Upper lobe of left lung (tissue), 6 donors: ENCODE measurements at regions not wholly inside any gene's neighbourhood (a gene's known extent, or its start where the extent isn't known, plus 50 kb on each side); places are given as distances from the start of the nearest gene placed in this dataset.

ENCODE experiments used
- ATAC-seq, 2 donors: fragments of 200-7000 bp; cut with Tn5 transposase; one replicate each; pipeline ENCODE4 v1.9.1; 2022; ENCODE audit warnings: mild to moderate bottlenecking in 2 of 2, moderate library complexity in 2 of 2; ENCODE audit not compliant: low FRiP score in 2 of 2
- DNase-seq, 2 donors: peaks; one replicate each; pipeline ENCODE4 v3.0.0-alpha.2; 2019 to 2020
- H3K27ac ChIP-seq, 4 donors: fragments of 200-600 bp; sonication (generic); one replicate each; pipeline ENCODE4 v1.5.1; 2016 to 2019
- H3K27me3 ChIP-seq, 4 donors: fragments of 200-600 bp; sonication (generic); one replicate each; pipeline ENCODE4 v1.5.1; 2017 to 2019
- H3K36me3 ChIP-seq, 4 donors: fragments of 200-600 bp; sonication (generic); one replicate each; pipeline ENCODE4 v1.5.1; 2016 to 2019
- H3K4me1 ChIP-seq, 4 donors: fragments of 200-600 bp; sonication (generic); one replicate each; pipeline ENCODE4 v1.5.1; 2018 to 2019
- H3K4me3 ChIP-seq, 4 donors: fragments of 200-600 bp; sonication (generic); one replicate each; pipeline ENCODE4 v1.5.1; 2017 to 2019; ENCODE audit warnings: mild to moderate bottlenecking in 2 of 4, moderate library complexity in 1 of 4
- H3K9me3 ChIP-seq, 4 donors: fragments of 200-600 bp; sonication (generic); one replicate each; pipeline ENCODE4 v1.5.1; 2018 to 2019
- CTCF ChIP-seq, 6 experiments: fragments of 450-650 bp in 4 of 6; fragments of 200-600 bp in 2 of 6; sonication (generic) in 2 of 6; IDR thresholded peaks; one replicate each; pipeline ENCODE4 v1.5.1; 2016 to 2019; ENCODE audit warnings: antibody characterized with exemption in 6 of 6
- EP300 ChIP-seq, 4 donors: sonication (generic); formaldehyde crosslinking; IDR thresholded peaks; one replicate each; pipeline ENCODE4 v1.5.1; 2017; ENCODE audit warnings: antibody characterized with exemption in 4 of 4, control low read depth in 2 of 4
- POLR2A ChIP-seq, 4 donors: fragments of 450-650 bp; IDR thresholded peaks; one replicate each; pipeline ENCODE4 v1.5.1; 2016 to 2017; ENCODE audit warnings: antibody characterized with exemption in 4 of 4, mild to moderate bottlenecking in 2 of 4
- POLR2AphosphoS5 ChIP-seq, 2 donors: sonication (generic); formaldehyde crosslinking; IDR thresholded peaks; one replicate each; pipeline ENCODE4 v1.5.1; 2017; ENCODE audit warnings: antibody characterized with exemption in 2 of 2
- WGBS, 2 donors: methylation state at CpG; one replicate each; pipeline ENCODE4 v1.1.5; 2017 to 2018; 5-methylcytosine and 5-hydroxymethylcytosine counted together
- donor health status: DM: no; HTN: no; CAD: no; lungs with moderate emphysema.
- donor health status: DM: no; HTN: yes; CAD: no; lungs with severe emphysema.

DNA sequence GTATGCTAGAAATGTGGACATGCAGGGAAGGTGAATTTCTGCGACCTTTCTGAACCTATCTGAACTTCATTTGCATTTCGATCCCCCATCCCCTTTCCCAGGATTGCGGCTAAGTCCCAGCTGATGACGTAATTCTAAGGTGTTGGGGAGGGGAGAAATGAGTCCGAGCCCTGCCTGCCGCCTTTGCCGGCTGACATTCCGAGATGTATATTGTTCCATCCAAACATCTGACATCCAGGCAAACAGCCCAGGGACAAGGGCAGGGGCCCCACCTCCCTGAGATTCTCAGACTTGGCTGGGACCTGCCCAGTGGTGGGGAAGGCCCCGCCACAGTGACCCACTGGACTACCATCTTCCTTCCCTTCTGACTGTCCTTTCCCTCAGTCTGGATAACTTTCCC, 494.6 kb downstream of the ENC1 start:
- Histone ChIP-seq H3K36me3 (no peaks in the 10 kb centered on the region), H3K27me3 (no peaks in the 10 kb centered on the region), H3K27ac (no peak overlapping the region), H3K4me1 (peaks cover 0 to 11% (median 5%) of the 10 kb centered on the region in 4 donors), H3K9me3 (no peaks in the 10 kb centered on the region), H3K4me3 (no peak overlapping the region)
- ATAC-seq = no peak
- TF ChIP-seq EP300 (IDR thresholded peaks at IDR 0.05) (no peak), CTCF (IDR thresholded peaks at IDR 0.05) (no peak), POLR2A (IDR thresholded peaks at IDR 0.05) (no peak), POLR2AphosphoS5 (IDR thresholded peaks at IDR 0.05) (no peak)
- no peak for DNase-seq
- WGBS, 2 donors = 69 to 92% methylated on average over 8 to 9 of the region's 9 CpGs

DNA sequence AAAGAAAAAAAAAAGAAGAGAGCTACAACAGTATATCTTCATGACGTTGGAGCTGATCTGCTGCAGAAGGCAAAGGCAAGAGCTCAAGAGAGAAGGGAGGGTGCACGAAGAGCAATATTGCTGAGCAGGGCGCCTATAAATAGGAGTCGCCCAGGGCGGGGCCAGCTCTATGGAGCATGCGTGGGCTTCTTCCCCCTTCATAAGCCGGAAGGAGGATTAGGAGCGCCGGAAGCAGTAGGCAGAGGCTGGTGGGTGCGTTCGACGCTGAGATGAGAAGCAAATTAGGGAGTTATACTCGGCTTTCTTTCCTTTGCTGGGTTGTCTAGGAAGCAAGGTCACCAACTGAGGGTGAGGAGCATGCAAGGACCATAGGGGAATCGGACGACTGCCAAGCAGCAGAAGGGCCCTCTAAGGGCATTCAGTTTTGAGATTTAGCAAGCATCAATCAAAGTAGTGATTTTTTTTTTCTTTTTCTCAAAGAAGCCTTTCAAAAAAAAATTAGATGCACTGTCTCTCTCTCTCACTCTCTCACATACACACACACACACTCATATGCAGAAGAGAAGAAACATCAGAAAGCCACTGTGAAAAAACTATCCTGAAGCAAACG, 496.7 kb downstream of the ENC1 start:
- Histone ChIP-seq H3K36me3 (no peaks in the 10 kb centered on the region), H3K27me3 (no peaks in the 10 kb centered on the region), H3K9me3 (no peaks in the 10 kb centered on the region), H3K27ac (no peak overlapping the region), H3K4me1 (peaks cover 0 to 6% (median 3%) of the 10 kb centered on the region in 4 donors), H3K4me3 (no peak overlapping the region)
- no peak for DNase-seq
- TF ChIP-seq CTCF (IDR thresholded peaks at IDR 0.05) (no peak), POLR2A (IDR thresholded peaks at IDR 0.05) (no peak), EP300 (IDR thresholded peaks at IDR 0.05) (no peak), POLR2AphosphoS5 (IDR thresholded peaks at IDR 0.05) (no peak)
- WGBS, 2 donors = 87 to 90% methylated on average over 16 of the region's 16 CpGs
- ATAC-seq = no peak

GRCh38 chr5:74143151-74143550, 497.4 kb downstream of the ENC1 start:
- TF ChIP-seq EP300 (IDR thresholded peaks at IDR 0.05) = no peak
- TF ChIP-seq CTCF (IDR thresholded peaks at IDR 0.05) = no peak
- TF ChIP-seq POLR2A (IDR thresholded peaks at IDR 0.05) = no peak
- TF ChIP-seq POLR2AphosphoS5 (IDR thresholded peaks at IDR 0.05) = no peak
- no peak overlapping the region for H3K4me3 ChIP-seq
- H3K27me3 ChIP-seq = no peaks in the 10 kb centered on the region
- H3K9me3 ChIP-seq = no peaks in the 10 kb centered on the region
- H3K36me3 ChIP-seq = no peaks in the 10 kb centered on the region
- H3K27ac ChIP-seq = no peak overlapping the region
- 55 to 58% methylated on average over 3 of the region's 3 CpGs for WGBS, 2 donors
- ATAC-seq (no peak), DNase-seq (no peak)
- H3K4me1 ChIP-seq = peaks cover 0 to 3% (median 0%) of the 10 kb centered on the region in 4 donors

DNA sequence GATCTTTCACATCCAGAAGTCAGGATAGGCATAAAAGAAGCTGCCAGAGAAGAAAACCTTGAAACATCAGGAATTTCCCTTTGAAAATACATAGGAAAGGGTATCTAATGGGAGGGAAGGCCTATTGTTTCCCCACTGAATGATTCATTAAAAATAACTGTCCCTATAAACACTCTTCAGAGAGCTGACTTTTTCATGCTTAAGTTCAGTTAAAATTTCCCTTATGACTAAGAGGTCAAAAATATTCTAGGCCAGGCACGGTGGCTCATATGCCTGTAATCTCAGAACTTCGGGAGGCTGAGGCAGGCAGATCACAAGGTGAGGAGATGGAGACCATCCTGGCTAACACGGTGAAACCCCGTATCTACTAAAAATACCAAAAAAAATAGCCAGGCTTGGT, 499.5 kb downstream of the ENC1 start:
- Histone ChIP-seq H3K27ac (no peak overlapping the region), H3K9me3 (no peaks in the 10 kb centered on the region), H3K4me1 (peaks cover 0 to 3% (median 0%) of the 10 kb centered on the region in 4 donors), H3K36me3 (no peaks in the 10 kb centered on the region), H3K27me3 (no peaks in the 10 kb centered on the region), H3K4me3 (no peak overlapping the region)
- TF ChIP-seq POLR2AphosphoS5 (IDR thresholded peaks at IDR 0.05) (no peak), CTCF (IDR thresholded peaks at IDR 0.05) (no peak), EP300 (IDR thresholded peaks at IDR 0.05) (no peak), POLR2A (IDR thresholded peaks at IDR 0.05) (no peak)
- ATAC-seq (no peak), DNase-seq (no peak)
- WGBS, 2 donors = 76 to 81% methylated on average over 4 of the region's 4 CpGs

DNA sequence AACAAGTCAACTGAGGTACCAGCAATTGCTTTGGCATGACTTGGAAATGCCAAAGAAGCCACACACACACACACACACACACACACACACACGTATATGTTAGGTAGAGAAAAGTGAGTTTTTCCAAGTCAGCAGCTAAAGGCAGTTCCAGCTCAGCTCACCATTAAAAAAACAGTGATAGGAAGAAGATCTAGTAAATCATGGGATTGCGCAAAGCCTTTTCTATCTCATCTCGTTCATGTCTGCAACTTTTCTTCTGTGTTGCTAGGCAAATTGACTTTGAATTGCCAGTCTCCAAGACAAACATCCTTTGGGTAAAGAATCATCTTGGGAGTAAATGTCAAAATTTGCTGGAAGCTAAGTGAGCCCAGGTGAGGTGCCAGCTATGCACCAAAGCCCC, 500.1 kb downstream of the ENC1 start:
- H3K27ac ChIP-seq = no peak overlapping the region
- ATAC-seq (no peak), DNase-seq (no peak)
- peaks cover 0 to 3% (median 0%) of the 10 kb centered on the region in 4 donors for H3K4me1 ChIP-seq
- no peak for TF ChIP-seq POLR2A (IDR thresholded peaks at IDR 0.05)
- TF ChIP-seq EP300 (IDR thresholded peaks at IDR 0.05) = no peak
- no peak for TF ChIP-seq POLR2AphosphoS5 (IDR thresholded peaks at IDR 0.05)
- no peak for TF ChIP-seq CTCF (IDR thresholded peaks at IDR 0.05)
- H3K27me3 ChIP-seq = no peaks in the 10 kb centered on the region
- no peaks in the 10 kb centered on the region for H3K9me3 ChIP-seq
- 79% methylated on average over 3 of the region's 3 CpGs for WGBS, 2 donors
- no peak overlapping the region for H3K4me3 ChIP-seq
- no peaks in the 10 kb centered on the region for H3K36me3 ChIP-seq
